ENCODE measurements at regions not wholly inside any gene's neighbourhood (a gene's known extent, or its start where the extent isn't known, plus 50 kb on each side); places are given as distances from the start of the nearest gene placed in this dataset.

DNA sequence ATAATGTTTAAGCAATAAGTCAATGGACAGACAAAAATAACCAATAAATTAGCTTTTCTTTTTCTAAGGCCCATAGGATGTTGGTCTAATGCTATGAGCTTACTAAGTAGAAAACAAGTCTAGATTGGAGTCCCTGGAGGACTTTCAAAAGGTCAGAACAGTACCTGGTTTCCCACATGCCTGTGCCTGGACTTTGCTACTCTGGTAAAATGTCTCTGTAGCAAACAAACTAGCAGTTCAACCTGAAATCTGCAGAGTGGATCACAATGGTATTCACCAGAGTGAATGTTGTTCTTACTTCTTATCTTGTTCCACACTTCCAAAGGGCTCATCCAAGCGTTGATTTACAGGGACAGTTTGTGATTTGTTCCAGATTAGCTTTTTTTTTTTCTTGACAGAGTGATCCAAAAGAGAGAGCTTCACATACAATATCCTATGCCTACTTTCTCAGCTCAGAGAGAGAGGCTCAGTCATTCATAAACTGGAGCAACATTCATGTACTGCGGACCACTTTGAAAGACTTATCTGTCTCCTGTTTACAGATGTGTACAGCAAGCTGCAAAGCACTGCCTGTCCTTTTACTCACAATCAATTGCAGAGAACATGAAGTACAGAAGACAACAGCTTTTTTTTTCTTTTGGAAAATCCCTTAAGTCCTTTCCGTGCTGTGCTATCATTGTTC is 466.1 kb downstream of the SPATA31D1 start:
- Histone ChIP-seq H3K4me3 (ENCODE audit: severe bottlenecking) (no peak overlapping the region), H3K4me1 (ENCODE audit: insufficient read depth, poor library complexity, severe bottlenecking) (no peaks in the 10 kb centered on the region), H3K27ac (ENCODE audit: poor library complexity, severe bottlenecking) (no peak overlapping the region), H3K36me3 (ENCODE audit: low read depth) (no peaks in the 10 kb centered on the region), H3K9me3 (ENCODE audit: severe bottlenecking) (no peaks in the 10 kb centered on the region), H3K27me3 (ENCODE audit: insufficient read depth, poor library complexity, severe bottlenecking) (no peaks in the 10 kb centered on the region)
- DNase-seq (ENCODE audit: low spot score) (no peak), ATAC-seq (ENCODE audit: low read depth) (no peak)
- no peak for TF ChIP-seq CTCF (IDR thresholded peaks at IDR 0.05; ENCODE audit: poor library complexity, severe bottlenecking)

- Histone ChIP-seq H3K4me3 (ENCODE audit: severe bottlenecking) (no peak overlapping the region), H3K4me1 (ENCODE audit: insufficient read depth, poor library complexity, severe bottlenecking) (no peaks in the 10 kb centered on the region), H3K36me3 (ENCODE audit: low read depth) (no peaks in the 10 kb centered on the region), H3K9me3 (ENCODE audit: severe bottlenecking) (no peaks in the 10 kb centered on the region), H3K27me3 (ENCODE audit: insufficient read depth, poor library complexity, severe bottlenecking) (no peaks in the 10 kb centered on the region), H3K27ac (ENCODE audit: poor library complexity, severe bottlenecking) (no peak overlapping the region)
- DNase-seq (ENCODE audit: low spot score) (no peak), ATAC-seq (ENCODE audit: low read depth) (peak; percentile 53; the same call in 1 of the 3 replicates)
- TF ChIP-seq CTCF (IDR thresholded peaks at IDR 0.05; ENCODE audit: poor library complexity, severe bottlenecking): no peak
Observed at GRCh38 chr9:82456642-82457041, 468.1 kb downstream of the SPATA31D1 start.

DNA sequence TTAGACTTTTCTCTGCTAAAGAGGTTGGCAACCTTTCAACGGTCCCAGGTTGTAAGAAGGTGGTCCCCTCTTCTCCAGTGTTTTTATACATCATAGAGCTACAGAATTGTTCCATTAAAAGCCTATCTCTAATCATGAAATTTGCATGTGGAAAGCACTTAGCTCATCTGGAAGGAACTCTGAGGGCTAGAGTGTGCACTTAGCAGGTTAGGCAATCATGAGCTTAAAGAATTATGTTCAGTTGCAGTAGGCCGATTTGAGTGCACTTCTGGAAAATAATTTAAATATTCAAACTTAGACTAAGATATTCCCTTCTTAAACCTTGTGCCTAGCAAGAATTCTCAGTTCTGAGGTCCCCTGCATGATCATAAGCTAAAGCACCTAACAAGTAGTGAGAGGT is 468.7 kb downstream of the SPATA31D1 start:
- Histone ChIP-seq H3K27ac (ENCODE audit: poor library complexity, severe bottlenecking) (no peak overlapping the region), H3K27me3 (ENCODE audit: insufficient read depth, poor library complexity, severe bottlenecking) (no peaks in the 10 kb centered on the region), H3K36me3 (ENCODE audit: low read depth) (no peaks in the 10 kb centered on the region), H3K4me3 (ENCODE audit: severe bottlenecking) (no peak overlapping the region), H3K4me1 (ENCODE audit: insufficient read depth, poor library complexity, severe bottlenecking) (no peaks in the 10 kb centered on the region), H3K9me3 (ENCODE audit: severe bottlenecking) (no peaks in the 10 kb centered on the region)
- no peak for TF ChIP-seq CTCF (IDR thresholded peaks at IDR 0.05; ENCODE audit: poor library complexity, severe bottlenecking)
- DNase-seq (ENCODE audit: low spot score) (no peak), ATAC-seq (ENCODE audit: low read depth) (no peak)

GRCh38 chr9:82457891-82458290 is 469.3 kb downstream of the SPATA31D1 start:
- Histone ChIP-seq H3K36me3 (ENCODE audit: low read depth) (no peaks in the 10 kb centered on the region), H3K4me1 (ENCODE audit: insufficient read depth, poor library complexity, severe bottlenecking) (no peaks in the 10 kb centered on the region), H3K27ac (ENCODE audit: poor library complexity, severe bottlenecking) (no peak overlapping the region), H3K9me3 (ENCODE audit: severe bottlenecking) (no peaks in the 10 kb centered on the region), H3K4me3 (ENCODE audit: severe bottlenecking) (no peak overlapping the region), H3K27me3 (ENCODE audit: insufficient read depth, poor library complexity, severe bottlenecking) (no peaks in the 10 kb centered on the region)
- ATAC-seq (ENCODE audit: low read depth): no peak
- DNase-seq (ENCODE audit: low spot score): no peak
- TF ChIP-seq CTCF (IDR thresholded peaks at IDR 0.05; ENCODE audit: poor library complexity, severe bottlenecking): no peak

DNA sequence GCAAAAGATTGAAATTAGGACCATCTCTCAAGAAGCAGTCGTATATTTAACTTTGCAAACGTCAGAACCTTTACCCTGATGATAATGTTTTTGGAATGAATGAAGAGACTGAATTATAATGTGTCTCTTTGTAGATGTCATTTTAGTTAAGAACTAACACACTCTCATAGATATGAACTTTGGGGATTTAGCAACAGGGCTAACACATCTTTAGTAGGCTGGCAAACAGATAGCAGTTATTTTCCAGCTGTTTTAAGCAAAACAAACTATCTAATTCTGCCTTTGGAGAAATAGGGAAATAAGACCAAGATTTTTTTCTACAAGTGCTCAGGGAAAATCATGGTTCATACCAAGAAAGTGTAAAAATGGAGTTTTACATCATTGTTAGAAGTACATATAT is 469.7 kb downstream of the SPATA31D1 start:
- Histone ChIP-seq H3K27me3 (ENCODE audit: insufficient read depth, poor library complexity, severe bottlenecking) (no peaks in the 10 kb centered on the region), H3K4me3 (ENCODE audit: severe bottlenecking) (no peak overlapping the region), H3K27ac (ENCODE audit: poor library complexity, severe bottlenecking) (no peak overlapping the region), H3K9me3 (ENCODE audit: severe bottlenecking) (no peaks in the 10 kb centered on the region), H3K36me3 (ENCODE audit: low read depth) (no peaks in the 10 kb centered on the region), H3K4me1 (ENCODE audit: insufficient read depth, poor library complexity, severe bottlenecking) (no peaks in the 10 kb centered on the region)
- ATAC-seq (ENCODE audit: low read depth): no peak
- DNase-seq (ENCODE audit: low spot score): no peak
- TF ChIP-seq CTCF (IDR thresholded peaks at IDR 0.05; ENCODE audit: poor library complexity, severe bottlenecking): no peak

All from RWPE2 (cell line).